Loucy (cell line): ENCODE measurements at regions not wholly inside any gene's neighbourhood (a gene's known extent, or its start where the extent isn't known, plus 50 kb on each side); places are given as distances from the start of the nearest gene placed in this dataset.

Experiments
- CTCF ChIP-seq: fragments of 200-600 bp; sonication (generic); conservative IDR thresholded peaks from 2 replicates; pipeline ENCODE4 v1.5.1; 2014; ENCODE audit warnings: mild to moderate bottlenecking, antibody characterized with exemption, low read length
- EZH2phosphoT487 ChIP-seq: fragments of 200-600 bp; IDR thresholded peaks from 2 replicates; pipeline ENCODE4 v1.6.1; 2018; ENCODE audit warnings: antibody characterized with exemption, mild to moderate bottlenecking, moderate library complexity, borderline replicate concordance

DNA sequence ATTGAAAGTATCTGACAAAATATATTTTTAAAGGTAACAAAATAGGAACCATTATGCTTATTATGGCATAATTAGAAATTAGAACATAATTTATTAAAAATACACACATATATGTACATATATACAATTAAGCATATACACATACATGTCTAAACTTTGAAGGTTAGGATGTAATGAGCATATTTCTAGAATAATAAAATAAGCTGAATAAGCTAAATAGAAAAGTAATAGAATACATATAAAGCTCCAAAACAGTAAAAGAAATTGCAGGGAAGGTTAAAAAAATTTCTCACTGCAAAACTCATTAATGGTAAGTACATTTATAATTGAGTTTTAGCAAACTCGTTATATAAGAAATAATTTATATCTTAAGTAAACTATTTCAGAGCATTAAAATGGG, 1561.5 kb upstream of the ZEB2 start:
- TF ChIP-seq EZH2phosphoT487 (no peak), CTCF (no peak)
